ENCODE measurements at regions not wholly inside any gene's neighbourhood (a gene's known extent, or its start where the extent isn't known, plus 50 kb on each side); places are given as distances from the start of the nearest gene placed in this dataset.
A peak's percentile ranks its signal among the peaks of the same experiment; 100 is the strongest.

- Histone ChIP-seq H3K27ac (no peak overlapping the region), H3K27me3 (no peaks in the 10 kb centered on the region), H3K36me3 (no peaks in the 10 kb centered on the region), H3K9me3 (replicated peaks) (no peaks in the 10 kb centered on the region), H3K4me1 (no peaks in the 10 kb centered on the region), H3K4me3 (no peak overlapping the region)
- no peak for DNase-seq
Observed at GRCh38 chr2:152890736-152891135, 172.3 kb downstream of the ARL6IP6 start.

GRCh38 chr2:152883951-152884487, 165.6 kb downstream of the ARL6IP6 start:
- Histone ChIP-seq H3K4me3 (no peak overlapping the region), H3K36me3 (no peaks in the 10 kb centered on the region), H3K4me1 (no peaks in the 10 kb centered on the region), H3K27me3 (no peaks in the 10 kb centered on the region), H3K27ac (no peak overlapping the region), H3K9me3 (replicated peaks) (no peaks in the 10 kb centered on the region)
- no peak for DNase-seq

- no peak overlapping the region for H3K27ac ChIP-seq
- no peaks in the 10 kb centered on the region for H3K27me3 ChIP-seq
- no peak for DNase-seq
- no peaks in the 10 kb centered on the region for H3K9me3 ChIP-seq (replicated peaks)
- H3K4me1 ChIP-seq: no peaks in the 10 kb centered on the region
- H3K4me3 ChIP-seq: no peak overlapping the region
- H3K36me3 ChIP-seq: no peaks in the 10 kb centered on the region
Observed at GRCh38 chr2:152881527-152881926, 163.1 kb downstream of the ARL6IP6 start.

- no peaks in the 10 kb centered on the region for H3K27me3 ChIP-seq
- no peaks in the 10 kb centered on the region for H3K36me3 ChIP-seq
- no peak overlapping the region for H3K4me3 ChIP-seq
- DNase-seq: no peak
- H3K27ac ChIP-seq: no peak overlapping the region
- H3K4me1 ChIP-seq: no peaks in the 10 kb centered on the region
- no peaks in the 10 kb centered on the region for H3K9me3 ChIP-seq (replicated peaks)
Observed at GRCh38 chr2:152879275-152879674, 160.9 kb downstream of the ARL6IP6 start.

- DNase-seq: no peak
- H3K9me3 ChIP-seq (replicated peaks): no peaks in the 10 kb centered on the region
- no peaks in the 10 kb centered on the region for H3K36me3 ChIP-seq
- H3K27me3 ChIP-seq: no peaks in the 10 kb centered on the region
- no peaks in the 10 kb centered on the region for H3K4me1 ChIP-seq
- no peak overlapping the region for H3K27ac ChIP-seq
- H3K4me3 ChIP-seq: no peak overlapping the region
Observed at GRCh38 chr2:152875701-152876695, 157.6 kb downstream of the ARL6IP6 start.

GRCh38 chr2:152874955-152875354, 156.5 kb downstream of the ARL6IP6 start:
- Histone ChIP-seq H3K27ac (no peak overlapping the region), H3K36me3 (no peaks in the 10 kb centered on the region), H3K9me3 (replicated peaks) (no peaks in the 10 kb centered on the region), H3K4me3 (no peak overlapping the region), H3K4me1 (no peaks in the 10 kb centered on the region), H3K27me3 (no peaks in the 10 kb centered on the region)
- no peak for DNase-seq

- no peaks in the 10 kb centered on the region for H3K4me1 ChIP-seq
- no peak for DNase-seq
- no peaks in the 10 kb centered on the region for H3K9me3 ChIP-seq (replicated peaks)
- no peak overlapping the region for H3K27ac ChIP-seq
- H3K27me3 ChIP-seq: no peaks in the 10 kb centered on the region
- H3K36me3 ChIP-seq: no peaks in the 10 kb centered on the region
- no peak overlapping the region for H3K4me3 ChIP-seq
Observed at GRCh38 chr2:152870239-152870638, 151.8 kb downstream of the ARL6IP6 start.

- H3K9me3 ChIP-seq (replicated peaks): no peaks in the 10 kb centered on the region
- H3K4me3 ChIP-seq: no peak overlapping the region
- H3K4me1 ChIP-seq: no peaks in the 10 kb centered on the region
- no peak for DNase-seq
- H3K36me3 ChIP-seq: no peaks in the 10 kb centered on the region
- H3K27me3 ChIP-seq: no peaks in the 10 kb centered on the region
- no peak overlapping the region for H3K27ac ChIP-seq
Observed at GRCh38 chr2:152867397-152867796, 149.0 kb downstream of the ARL6IP6 start.

- DNase-seq: no peak
- H3K9me3 ChIP-seq (replicated peaks): no peaks in the 10 kb centered on the region
Observed at GRCh38 chr2:152864601-152865149, 146.3 kb downstream of the ARL6IP6 start.

GRCh38 chr2:152863826-152864225, 145.4 kb downstream of the ARL6IP6 start:
- Histone ChIP-seq H3K36me3 (no peaks in the 10 kb centered on the region), H3K4me1 (no peaks in the 10 kb centered on the region), H3K27me3 (no peaks in the 10 kb centered on the region), H3K4me3 (no peak overlapping the region), H3K27ac (no peak overlapping the region), H3K9me3 (replicated peaks) (no peaks in the 10 kb centered on the region)
- no peak for DNase-seq

More at GRCh38 chr2:152864601-152865149, 146.3 kb downstream of the ARL6IP6 start:
- Histone ChIP-seq H3K27ac (no peak overlapping the region), H3K4me3 (no peak overlapping the region), H3K36me3 (no peaks in the 10 kb centered on the region), H3K27me3 (no peaks in the 10 kb centered on the region), H3K4me1 (no peaks in the 10 kb centered on the region)

GRCh38 chr2:152861349-152861942, 143.0 kb downstream of the ARL6IP6 start:
- Histone ChIP-seq H3K27me3 (no peaks in the 10 kb centered on the region), H3K36me3 (no peaks in the 10 kb centered on the region), H3K27ac (no peak overlapping the region), H3K4me1 (no peaks in the 10 kb centered on the region), H3K4me3 (no peak overlapping the region), H3K9me3 (replicated peaks) (no peaks in the 10 kb centered on the region)
- peak; percentile 26 to 63 for DNase-seq

GRCh38 chr2:152858594-152859265, 140.3 kb downstream of the ARL6IP6 start:
- Histone ChIP-seq H3K9me3 (replicated peaks) (no peaks in the 10 kb centered on the region), H3K4me3 (no peak overlapping the region), H3K27me3 (no peaks in the 10 kb centered on the region), H3K27ac (no peak overlapping the region), H3K4me1 (no peaks in the 10 kb centered on the region), H3K36me3 (no peaks in the 10 kb centered on the region)
- DNase-seq: no peak

- H3K27ac ChIP-seq: no peak overlapping the region
- DNase-seq: no peak
- no peaks in the 10 kb centered on the region for H3K9me3 ChIP-seq (replicated peaks)
- H3K4me3 ChIP-seq: no peak overlapping the region
- H3K4me1 ChIP-seq: no peaks in the 10 kb centered on the region
- H3K27me3 ChIP-seq: no peaks in the 10 kb centered on the region
- H3K36me3 ChIP-seq: no peaks in the 10 kb centered on the region
Observed at GRCh38 chr2:152846697-152847470, 128.5 kb downstream of the ARL6IP6 start.

- no peak overlapping the region for H3K27ac ChIP-seq
- H3K4me3 ChIP-seq: no peak overlapping the region
- no peaks in the 10 kb centered on the region for H3K4me1 ChIP-seq
- H3K27me3 ChIP-seq: no peaks in the 10 kb centered on the region
- H3K36me3 ChIP-seq: no peaks in the 10 kb centered on the region
- no peak for DNase-seq
- H3K9me3 ChIP-seq (replicated peaks): no peaks in the 10 kb centered on the region
Observed at GRCh38 chr2:152835674-152836073, 117.3 kb downstream of the ARL6IP6 start.

Measured in SJCRH30 (cell line).